Suprapubic skin (tissue), 4 donors: ENCODE measurements at regions not wholly inside any gene's neighbourhood (a gene's known extent, or its start where the extent isn't known, plus 50 kb on each side); places are given as distances from the start of the nearest gene placed in this dataset.

ENCODE experiments used
- EP300 ChIP-seq: sonication (generic); formaldehyde crosslinking; IDR thresholded peaks from one replicate; pipeline ENCODE4 v1.6.1; 2017; ENCODE audit warnings: antibody characterized with exemption
- POLR2AphosphoS5 ChIP-seq, 3 donors: sonication (generic); formaldehyde crosslinking; IDR thresholded peaks; one replicate each; pipeline ENCODE4 v1.6.1; 2017; ENCODE audit warnings: antibody characterized with exemption in 3 of 3
- TF ChIP-seq, protein P1 (sequence below), 2 donors: fragments of 200-600 bp in 1 of 2; fragments of 450-650 bp in 1 of 2; sonication (generic) in 1 of 2; IDR thresholded peaks; one replicate each; pipeline ENCODE4 v1.5.1; 2016 to 2019; ENCODE audit warnings: antibody characterized with exemption in 2 of 2, mild to moderate bottlenecking in 1 of 2, moderate library complexity in 1 of 2

DNA sequence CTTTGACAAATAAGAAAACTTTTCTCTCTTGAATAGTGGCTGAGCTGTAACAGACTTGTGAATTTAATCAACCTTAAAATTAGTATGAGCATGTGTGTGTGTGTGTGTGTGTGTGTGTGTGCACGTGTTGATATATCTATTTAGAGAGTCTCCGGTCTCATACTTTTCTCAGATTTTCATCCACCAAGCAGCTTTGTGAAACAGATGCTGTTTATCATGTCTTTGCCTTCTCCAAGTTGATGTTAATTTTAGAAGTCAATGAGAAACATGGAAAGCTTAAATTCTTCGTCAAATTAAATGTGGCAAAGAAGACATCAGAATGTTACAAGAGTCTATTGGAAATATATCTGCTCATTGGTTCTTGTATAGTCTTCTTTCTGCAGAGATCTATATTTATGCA lies 839.2 kb upstream of the CELF2 start:
- TF ChIP-seq, protein P1, sequence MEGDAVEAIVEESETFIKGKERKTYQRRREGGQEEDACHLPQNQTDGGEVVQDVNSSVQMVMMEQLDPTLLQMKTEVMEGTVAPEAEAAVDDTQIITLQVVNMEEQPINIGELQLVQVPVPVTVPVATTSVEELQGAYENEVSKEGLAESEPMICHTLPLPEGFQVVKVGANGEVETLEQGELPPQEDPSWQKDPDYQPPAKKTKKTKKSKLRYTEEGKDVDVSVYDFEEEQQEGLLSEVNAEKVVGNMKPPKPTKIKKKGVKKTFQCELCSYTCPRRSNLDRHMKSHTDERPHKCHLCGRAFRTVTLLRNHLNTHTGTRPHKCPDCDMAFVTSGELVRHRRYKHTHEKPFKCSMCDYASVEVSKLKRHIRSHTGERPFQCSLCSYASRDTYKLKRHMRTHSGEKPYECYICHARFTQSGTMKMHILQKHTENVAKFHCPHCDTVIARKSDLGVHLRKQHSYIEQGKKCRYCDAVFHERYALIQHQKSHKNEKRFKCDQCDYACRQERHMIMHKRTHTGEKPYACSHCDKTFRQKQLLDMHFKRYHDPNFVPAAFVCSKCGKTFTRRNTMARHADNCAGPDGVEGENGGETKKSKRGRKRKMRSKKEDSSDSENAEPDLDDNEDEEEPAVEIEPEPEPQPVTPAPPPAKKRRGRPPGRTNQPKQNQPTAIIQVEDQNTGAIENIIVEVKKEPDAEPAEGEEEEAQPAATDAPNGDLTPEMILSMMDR (IDR thresholded peaks at IDR 0.05) = no peak
- no peak for TF ChIP-seq POLR2AphosphoS5 (IDR thresholded peaks at IDR 0.05)
- TF ChIP-seq EP300 = no peak
